HG02759 (cell line): ENCODE measurements at regions not wholly inside any gene's neighbourhood (a gene's known extent, or its start where the extent isn't known, plus 50 kb on each side); places are given as distances from the start of the nearest gene placed in this dataset.

Experiments
- ATAC-seq: cut with Tn5 transposase; IDR thresholded peaks from one replicate; pipeline ENCODE4 v1.9.1; 2021; ENCODE audit warnings: mild to moderate bottlenecking, moderate library complexity; ENCODE audit not compliant: unreplicated experiment

GRCh38 chr2:153802671-153803070, 69.1 kb upstream of the GALNT13 start:
- ATAC-seq, result no peak

GRCh38 chr2:153808679-153809078, 63.0 kb upstream of the GALNT13 start:
- ATAC-seq, result no peak

GRCh38 chr2:153811516-153811915, 60.2 kb upstream of the GALNT13 start:
- ATAC-seq, result no peak

GRCh38 chr2:153812632-153813031, 59.1 kb upstream of the GALNT13 start:
- no peak for ATAC-seq

GRCh38 chr2:153818242-153818641, 53.5 kb upstream of the GALNT13 start:
- ATAC-seq, result no peak

GRCh38 chr2:153819074-153819473, 52.6 kb upstream of the GALNT13 start:
- ATAC-seq, result no peak

GRCh38 chr2:153819501-153819900, 52.2 kb upstream of the GALNT13 start:
- no peak for ATAC-seq
